HG03457 (cell line): ENCODE measurements at regions not wholly inside any gene's neighbourhood (a gene's known extent, or its start where the extent isn't known, plus 50 kb on each side); places are given as distances from the start of the nearest gene placed in this dataset.
"Not testable (repeated sequence)": the region's sequence is repeated elsewhere in the genome, so short reads cannot be mapped to it uniquely, and the experiment has no call there.

Experiments
- ATAC-seq: cut with Tn5 transposase; IDR thresholded peaks from one replicate; pipeline ENCODE4 v1.9.1; 2021; ENCODE audit warnings: moderate number of reproducible peaks; ENCODE audit not compliant: unreplicated experiment

- ATAC-seq: no peak
Measured at GRCh38 chr22:22818861-22819855, 68.5 kb upstream of the IGLL5 start.

DNA sequence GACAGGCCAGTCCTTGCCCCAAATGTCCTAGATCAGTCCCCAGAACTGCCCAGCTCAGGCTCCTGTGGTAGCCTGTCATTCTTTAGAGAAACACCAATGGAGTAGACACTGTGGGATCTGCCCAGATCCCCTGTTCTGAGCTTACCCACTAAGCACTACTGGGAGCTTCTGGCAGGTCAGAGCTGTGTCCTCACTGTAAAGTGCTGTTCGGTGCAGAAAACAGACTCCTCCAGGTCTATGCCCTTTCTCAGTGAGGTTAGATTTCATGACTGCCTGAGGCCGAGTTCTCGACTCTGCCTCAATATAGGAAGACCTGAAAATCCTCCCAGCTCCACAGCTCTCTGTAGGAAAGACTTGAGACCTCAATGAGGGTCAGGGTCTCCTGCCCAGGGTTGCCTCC is 67.5 kb upstream of the IGLL5 start:
- ATAC-seq: no peak

DNA sequence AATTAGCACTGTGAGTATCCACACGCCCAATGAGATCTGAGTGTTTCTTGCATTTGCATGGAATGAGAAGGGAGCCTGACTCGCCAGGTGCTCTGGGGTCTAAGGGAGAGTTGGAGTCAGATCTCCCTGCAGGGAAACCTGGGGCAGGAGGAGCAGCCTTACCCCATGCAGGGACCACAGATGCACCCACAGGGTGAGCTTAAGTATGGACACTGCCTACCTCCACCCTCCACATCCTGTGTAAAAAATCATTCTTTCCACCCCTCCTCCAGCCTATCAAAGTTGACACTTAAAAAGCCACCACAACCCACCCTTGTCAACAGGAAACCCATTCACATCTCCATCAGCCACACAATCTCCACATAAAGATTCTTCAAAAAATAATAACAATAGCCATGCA is 67.0 kb upstream of the IGLL5 start:
- no peak for ATAC-seq

GRCh38 chr22:22821340-22821739 is 66.3 kb upstream of the IGLL5 start:
- no peak for ATAC-seq

- ATAC-seq: no peak
Measured at GRCh38 chr22:22822106-22822505, 65.5 kb upstream of the IGLL5 start.

- not testable (repeated sequence) for ATAC-seq
Measured at GRCh38 chr22:22822553-22822952, 65.1 kb upstream of the IGLL5 start.

DNA sequence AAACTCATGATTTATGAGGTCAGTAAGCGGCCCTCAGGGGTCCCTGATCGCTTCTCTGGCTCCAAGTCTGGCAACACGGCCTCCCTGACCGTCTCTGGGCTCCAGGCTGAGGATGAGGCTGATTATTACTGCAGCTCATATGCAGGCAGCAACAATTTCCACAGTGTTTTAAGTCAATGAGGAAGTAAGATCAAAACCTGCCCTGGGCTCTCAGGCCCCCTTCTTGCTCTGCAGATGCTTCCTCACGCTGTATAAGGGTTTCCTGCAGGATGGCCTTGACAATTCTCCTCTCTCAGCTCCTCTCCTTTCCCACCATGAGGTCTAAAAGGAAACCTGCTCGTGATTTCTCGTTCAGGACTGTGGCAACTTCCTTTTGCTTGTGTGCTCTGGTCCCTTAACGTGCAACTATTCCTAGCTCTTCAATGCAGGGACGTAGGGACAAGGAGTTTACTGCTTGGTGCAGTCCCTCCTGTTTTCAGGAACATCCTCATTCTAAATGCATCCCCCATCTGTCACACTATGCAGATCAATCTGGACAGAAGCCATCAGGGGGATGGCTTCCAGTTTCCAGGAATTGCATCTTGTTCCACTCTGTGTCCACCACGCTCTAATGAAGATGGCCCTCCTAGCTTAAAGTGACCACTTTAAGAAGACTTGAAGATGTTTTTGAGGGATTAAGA is 64.3 kb upstream of the IGLL5 start:
- no peak for ATAC-seq

DNA sequence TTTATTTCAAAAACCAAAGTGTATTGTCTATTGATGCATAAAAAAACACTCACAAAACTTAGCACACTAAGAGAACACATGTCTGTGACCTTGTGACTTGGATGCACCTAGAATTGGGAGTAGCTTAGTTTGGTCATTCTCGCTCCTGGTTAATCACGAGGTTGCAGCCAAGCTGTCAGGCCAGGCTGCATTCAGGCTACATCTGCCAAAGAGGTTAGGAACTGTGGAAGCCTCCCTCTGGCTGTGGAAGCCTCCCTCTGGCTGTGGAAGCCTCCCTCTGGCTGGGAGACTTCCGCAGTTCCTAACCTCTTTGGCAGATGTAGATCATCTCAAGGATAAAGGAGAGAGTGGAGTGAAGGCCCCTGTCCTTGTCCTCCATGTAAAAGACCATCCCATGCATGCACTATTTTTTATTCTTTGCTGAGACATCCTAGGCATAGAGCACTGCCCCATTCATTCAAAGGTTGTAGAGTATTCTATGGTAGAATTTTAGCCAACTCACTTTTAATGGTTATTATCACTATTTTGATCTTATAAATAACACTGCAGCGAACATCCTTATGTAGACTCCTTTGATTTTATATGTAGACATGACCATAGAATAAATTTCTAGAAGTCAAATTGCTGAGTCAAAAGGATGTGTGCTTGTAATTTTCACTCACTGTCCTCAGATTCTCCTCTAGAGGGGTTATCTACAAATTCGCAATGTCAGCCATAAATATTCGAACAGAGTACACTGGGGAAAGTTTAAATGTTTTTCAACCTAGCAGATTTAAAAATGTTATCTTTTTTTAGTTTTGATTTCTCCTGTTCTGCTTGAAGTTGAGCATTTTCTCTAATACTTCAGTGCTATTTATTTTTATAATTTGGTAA is 63.0 kb upstream of the IGLL5 start:
- no peak for ATAC-seq

DNA sequence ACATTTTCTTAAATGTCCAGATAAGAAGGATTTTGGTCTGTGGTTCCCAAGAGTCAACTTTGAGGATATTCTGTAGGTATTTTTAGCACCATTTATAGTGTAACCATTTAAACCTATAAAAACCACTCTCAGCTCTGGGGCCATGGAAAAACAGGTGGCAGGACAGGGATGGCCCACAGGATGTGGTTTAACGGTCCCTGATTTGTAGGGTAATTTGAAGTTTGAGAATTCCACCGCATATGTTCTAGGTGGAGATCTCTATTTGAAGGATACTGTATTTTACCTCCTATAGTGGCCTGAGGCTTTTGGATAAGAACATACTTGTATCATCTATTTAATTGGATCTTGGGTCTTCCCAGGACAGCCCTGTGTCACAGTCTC is 62.4 kb upstream of the IGLL5 start:
- no peak for ATAC-seq

- no peak for ATAC-seq
Measured at GRCh38 chr22:22827187-22827939, 60.3 kb upstream of the IGLL5 start.

- no peak for ATAC-seq
Measured at GRCh38 chr22:22830193-22830592, 57.4 kb upstream of the IGLL5 start.

DNA sequence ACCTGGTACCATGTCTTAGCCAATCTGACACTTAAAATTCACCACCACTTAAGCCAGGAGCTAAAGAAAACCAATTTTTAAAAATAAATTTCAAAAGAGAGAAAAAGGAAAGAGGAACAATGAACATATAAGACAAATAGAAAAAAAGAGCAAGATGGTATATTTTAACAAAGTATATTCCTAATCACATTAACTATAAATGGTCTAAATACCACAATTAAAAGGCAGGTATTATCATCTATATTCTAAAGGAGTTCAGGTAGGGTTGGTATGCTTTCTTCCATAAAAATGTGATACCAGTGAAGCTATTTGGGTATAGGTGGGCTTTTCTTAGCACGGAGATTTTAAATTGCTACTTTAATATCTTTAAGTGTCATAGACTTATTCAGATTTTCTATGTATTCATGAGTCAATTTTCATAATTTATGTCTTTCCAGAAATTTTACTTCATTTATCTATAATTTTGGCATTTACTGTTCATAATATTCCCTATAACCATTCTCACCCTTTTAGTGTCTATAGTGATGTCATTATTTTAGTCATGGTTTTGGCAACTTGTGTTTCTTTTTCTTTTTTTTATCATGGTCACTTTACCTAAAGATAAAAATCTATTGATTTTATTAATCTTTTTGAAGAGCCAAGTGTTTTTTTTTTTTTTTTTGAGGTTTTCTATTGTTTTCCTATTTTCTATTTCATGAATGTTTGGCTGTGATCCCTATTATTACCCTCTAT is 56.5 kb upstream of the IGLL5 start:
- ATAC-seq: no peak

DNA sequence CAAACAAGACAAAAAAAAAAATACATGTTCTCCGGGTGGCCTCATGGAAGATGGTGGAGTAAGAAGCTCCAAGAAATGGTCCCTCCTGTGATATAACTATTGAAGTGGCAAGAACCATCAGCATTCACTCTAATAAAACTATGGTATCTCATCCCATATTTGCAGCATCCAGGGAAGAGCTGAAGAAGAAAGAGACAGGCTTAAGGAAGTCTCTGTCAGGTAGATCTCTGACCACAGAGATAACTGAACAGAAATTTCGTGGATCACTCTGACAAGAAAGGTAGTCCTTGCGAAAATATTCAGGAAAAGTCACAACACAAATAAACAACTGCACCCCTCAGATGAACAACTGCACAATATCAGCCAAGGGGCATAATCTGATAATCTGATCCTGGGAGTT is 54.6 kb upstream of the IGLL5 start:
- ATAC-seq: no peak

DNA sequence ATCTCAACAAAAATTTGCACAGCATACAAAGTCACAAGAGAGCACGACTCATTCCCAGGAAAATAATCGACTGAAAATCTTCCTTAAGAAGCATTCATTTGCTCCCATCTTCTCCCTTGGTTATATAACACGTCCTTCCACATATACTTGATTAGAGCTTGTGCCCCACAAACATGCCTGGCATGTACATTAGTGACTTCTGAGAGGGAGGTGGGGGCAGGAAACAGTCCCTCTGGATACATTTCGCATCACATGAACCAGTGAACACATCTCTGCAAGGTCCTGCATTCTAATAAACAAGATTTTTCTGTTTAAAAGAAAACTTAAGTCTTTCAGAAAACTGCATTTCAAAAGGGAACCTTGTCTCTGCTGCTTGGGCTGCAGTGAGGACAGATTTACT is 54.1 kb upstream of the IGLL5 start:
- ATAC-seq: no peak

- ATAC-seq: no peak
Measured at GRCh38 chr22:22834204-22834603, 53.4 kb upstream of the IGLL5 start.

- ATAC-seq: no peak
Measured at GRCh38 chr22:22834783-22835182, 52.8 kb upstream of the IGLL5 start.

DNA sequence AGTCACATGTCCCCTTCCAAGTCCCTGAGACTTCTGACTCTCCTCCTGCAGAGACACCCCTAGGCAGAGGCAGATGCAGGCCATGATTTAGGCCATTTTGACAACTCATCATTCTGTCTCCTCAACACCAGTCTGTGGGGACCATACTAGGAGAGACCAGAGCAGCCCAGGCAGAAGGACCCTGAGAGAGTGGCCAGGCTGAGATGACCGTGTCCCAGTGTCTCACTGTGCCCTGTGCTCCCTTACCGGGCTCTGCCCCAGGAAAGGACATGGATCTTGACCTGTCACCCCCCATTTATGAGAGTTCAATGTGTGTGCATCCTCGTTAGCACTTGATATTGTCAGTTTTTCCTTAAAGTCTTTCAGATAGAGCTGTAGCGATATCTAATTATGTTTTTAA is 52.4 kb upstream of the IGLL5 start:
- no peak for ATAC-seq

GRCh38 chr22:22835771-22836291 is 51.8 kb upstream of the IGLL5 start:
- no peak for ATAC-seq

- no peak for ATAC-seq
Measured at GRCh38 chr22:22836635-22837034, 51.0 kb upstream of the IGLL5 start.
